OCI-LY3 (cell line): ENCODE measurements at regions not wholly inside any gene's neighbourhood (a gene's known extent, or its start where the extent isn't known, plus 50 kb on each side); places are given as distances from the start of the nearest gene placed in this dataset.
A peak's percentile ranks its signal among the peaks of the same experiment; 100 is the strongest.
"Not testable (repeated sequence)": the region's sequence is repeated elsewhere in the genome, so short reads cannot be mapped to it uniquely, and the experiment has no call there.

Source experiments
- H2AFZ ChIP-seq: fragments of 200-600, 300-600 bp; shearing (Covaris generic); 2 replicates; pipeline ENCODE4 v1.6.0; 2014; ENCODE audit warnings: antibody characterized with exemption, low read depth, low read length
- H3K27ac ChIP-seq: fragments of 200-600, 300-600 bp; sonication (generic); 2 replicates; pipeline ENCODE4 v1.5.1; 2014; ENCODE audit warnings: mild to moderate bottlenecking, low read length, moderate library complexity, mixed read lengths
- H3K27me3 ChIP-seq: fragments of 200-600, 300-600 bp; sonication (generic); 2 replicates; pipeline ENCODE4 v1.6.1; 2014; ENCODE audit warnings: low read depth, low read length, mixed read lengths
- H3K36me3 ChIP-seq: fragments of 200-600, 300-600 bp; sonication (generic); replicated peaks from 2 replicates; pipeline ENCODE3; 2014; ENCODE audit warnings: low read depth, low read length, mixed read lengths
- H3K4me1 ChIP-seq: fragments of 300-600, 200-600 bp; sonication (generic); 2 replicates; pipeline ENCODE4 v1.6.1; 2014; ENCODE audit warnings: low read length, mixed read lengths
- H3K4me2 ChIP-seq: fragments of 200-600, 300-600 bp; sonication (generic); 2 replicates; pipeline ENCODE4 v1.6.1; 2014; ENCODE audit warnings: low read length, mixed read lengths
- H3K4me3 ChIP-seq: fragments of 300-600, 200-600 bp; sonication (generic); 2 replicates; pipeline ENCODE4 v1.5.1; 2014; ENCODE audit warnings: antibody characterized with exemption, mild to moderate bottlenecking, low read length, moderate library complexity
- H3K79me2 ChIP-seq: fragments of 300-600, 200-600 bp; shearing (Covaris generic); 2 replicates; pipeline ENCODE4 v1.6.1; 2014; ENCODE audit warnings: mild to moderate bottlenecking, low read length, mixed read lengths
- H3K9ac ChIP-seq: fragments of 300-600, 200-600 bp; shearing (Covaris generic); 2 replicates; pipeline ENCODE4 v1.6.0; 2014; ENCODE audit warnings: mild to moderate bottlenecking, low read length, moderate library complexity
- H3K9me3 ChIP-seq: fragments of 200-600, 300-600 bp; shearing (Covaris generic); 2 replicates; pipeline ENCODE4 v1.6.1; 2014; ENCODE audit warnings: low read length, mixed read lengths; ENCODE audit not compliant: insufficient read depth
- H4K20me1 ChIP-seq: fragments of 200-600, 300-600 bp; sonication (generic); 2 replicates; pipeline ENCODE4 v1.6.1; 2016; ENCODE audit warnings: low read length, mixed read lengths; ENCODE audit not compliant: insufficient read depth
- CTCF ChIP-seq: fragments of 200-600, 300-600 bp; sonication (generic); IDR thresholded peaks from 2 replicates; pipeline ENCODE4 v1.5.1; 2014; ENCODE audit warnings: antibody characterized with exemption, low read length, low read depth
- EZH2phosphoT487 ChIP-seq: fragments of 200-600 bp; shearing (Covaris generic); IDR thresholded peaks from 2 replicates; pipeline ENCODE4 v1.6.1; 2018; ENCODE audit warnings: antibody characterized with exemption, mixed run types, low read depth

GRCh38 chrX:36867143-36867542, 141.0 kb upstream of the FAM47C start:
- H4K20me1 ChIP-seq = no peaks in the 10 kb centered on the region
- no peak overlapping the region for H3K9ac ChIP-seq
- H3K4me3 ChIP-seq = no peak overlapping the region
- no peaks in the 10 kb centered on the region; the same call in 1 of the 2 replicates for H3K4me1 ChIP-seq
- TF ChIP-seq CTCF (peak; percentile 64), EZH2phosphoT487 (no peak)
- no peaks in the 10 kb centered on the region for H3K27me3 ChIP-seq
- H3K9me3 ChIP-seq = no peaks in the 10 kb centered on the region
- no peak overlapping the region for H3K27ac ChIP-seq
- H3K79me2 ChIP-seq = no peaks in the 10 kb centered on the region
- peak overlapping the region; percentile 27; the same call in 1 of the 2 replicates for H3K4me2 ChIP-seq
- H2AFZ ChIP-seq = no peak overlapping the region
- H3K36me3 ChIP-seq = no peaks in the 10 kb centered on the region

- no peak overlapping the region for H3K4me2 ChIP-seq
- H3K4me3 ChIP-seq = no peak overlapping the region
- no peak overlapping the region for H3K9ac ChIP-seq
- no peaks in the 10 kb centered on the region for H3K9me3 ChIP-seq
- H2AFZ ChIP-seq = no peak overlapping the region
- H3K27ac ChIP-seq = no peak overlapping the region
- H3K27me3 ChIP-seq = no peaks in the 10 kb centered on the region
- H3K4me1 ChIP-seq = no peaks in the 10 kb centered on the region; the same call in 1 of the 2 replicates
- no peaks in the 10 kb centered on the region for H3K79me2 ChIP-seq
- no peak for TF ChIP-seq CTCF
- no peak for TF ChIP-seq EZH2phosphoT487
- no peaks in the 10 kb centered on the region for H3K36me3 ChIP-seq
- no peaks in the 10 kb centered on the region for H4K20me1 ChIP-seq
Observed at GRCh38 chrX:36868592-36868991, 139.6 kb upstream of the FAM47C start.

GRCh38 chrX:36869457-36869856, 138.7 kb upstream of the FAM47C start:
- TF ChIP-seq EZH2phosphoT487 = no peak
- H3K36me3 ChIP-seq = no peaks in the 10 kb centered on the region
- no peak overlapping the region for H3K4me2 ChIP-seq
- no peak overlapping the region for H2AFZ ChIP-seq
- H3K9ac ChIP-seq = no peak overlapping the region
- H3K27ac ChIP-seq = no peak overlapping the region
- no peaks in the 10 kb centered on the region; the same call in 1 of the 2 replicates for H3K4me1 ChIP-seq
- no peaks in the 10 kb centered on the region for H3K9me3 ChIP-seq
- no peaks in the 10 kb centered on the region for H3K27me3 ChIP-seq
- no peaks in the 10 kb centered on the region for H3K79me2 ChIP-seq
- no peak overlapping the region for H3K4me3 ChIP-seq
- H4K20me1 ChIP-seq = no peaks in the 10 kb centered on the region

- no peak overlapping the region for H3K27ac ChIP-seq
- H3K9ac ChIP-seq = no peak overlapping the region
- TF ChIP-seq CTCF (no peak), EZH2phosphoT487 (no peak)
- H3K27me3 ChIP-seq = no peaks in the 10 kb centered on the region
- no peaks in the 10 kb centered on the region for H3K36me3 ChIP-seq
- H3K4me1 ChIP-seq = no peaks in the 10 kb centered on the region
- H4K20me1 ChIP-seq = no peaks in the 10 kb centered on the region
- H3K9me3 ChIP-seq = no peaks in the 10 kb centered on the region
- H3K4me3 ChIP-seq = no peak overlapping the region
- H2AFZ ChIP-seq = no peak overlapping the region
- H3K4me2 ChIP-seq = no peak overlapping the region
- H3K79me2 ChIP-seq = no peaks in the 10 kb centered on the region
Observed at GRCh38 chrX:36897690-36898089, 110.5 kb upstream of the FAM47C start.

- Histone ChIP-seq H3K36me3 (no peaks in the 10 kb centered on the region), H3K27ac (no peak overlapping the region), H3K4me2 (peak overlapping the region; percentile 72), H3K4me1 (no peaks in the 10 kb centered on the region), H3K9ac (no peak overlapping the region), H3K79me2 (no peaks in the 10 kb centered on the region), H4K20me1 (no peaks in the 10 kb centered on the region), H3K4me3 (peak overlapping the region; percentile 54), H3K9me3 (no peaks in the 10 kb centered on the region), H3K27me3 (no peaks in the 10 kb centered on the region), H2AFZ (0 out of 2 replicates have a peak overlapping the region, but pooled peaks have one; percentile 74)
- TF ChIP-seq EZH2phosphoT487 = no peak
- peak; percentile 63 for TF ChIP-seq CTCF
Observed at GRCh38 chrX:36898301-36898700, 109.9 kb upstream of the FAM47C start.

GRCh38 chrX:36904561-36904960, 103.6 kb upstream of the FAM47C start:
- not testable (repeated sequence) for H3K79me2 ChIP-seq, H3K9me3 ChIP-seq, H2AFZ ChIP-seq, H3K27ac ChIP-seq, H3K4me2 ChIP-seq, H3K36me3 ChIP-seq, H3K4me1 ChIP-seq, H4K20me1 ChIP-seq, H3K9ac ChIP-seq, H3K27me3 ChIP-seq, H3K4me3 ChIP-seq
